Central memory CD8-positive, alpha-beta T cell (primary cell): ENCODE measurements at regions not wholly inside any gene's neighbourhood (a gene's known extent, or its start where the extent isn't known, plus 50 kb on each side); places are given as distances from the start of the nearest gene placed in this dataset.

Source experiments
- ATAC-seq: fragments of 150-1000 bp; cut with Tn5 transposase; replicated peaks from 2 replicates; pipeline ENCODE4 v1.10.0; 2022; ENCODE audit warnings: mild to moderate bottlenecking, moderate FRiP score, moderate number of reproducible peaks; ENCODE audit not compliant: poor library complexity, severe bottlenecking; ENCODE audit errors: extremely low read depth
- DNase-seq, 2 donors: peaks; one replicate each; pipeline ENCODE4 v3.0.0; 2021; ENCODE audit warnings: low spot score in 2 of 2
- H3K27ac Mint-ChIP-seq: one replicate; pipeline ENCODE4 v1.8.0; 2022; ENCODE audit warnings: low read depth, mild to moderate bottlenecking, moderate library complexity, mixed read lengths
- H3K27me3 Mint-ChIP-seq: one replicate; pipeline ENCODE4 v1.8.0; 2022; ENCODE audit warnings: mixed read lengths
- H3K36me3 Mint-ChIP-seq: one replicate; pipeline ENCODE4 v1.8.0; 2022; ENCODE audit warnings: mild to moderate bottlenecking, moderate library complexity, mixed read lengths; ENCODE audit not compliant: insufficient read depth
- H3K4me1 Mint-ChIP-seq: one replicate; pipeline ENCODE4 v1.8.0; 2022; ENCODE audit warnings: mixed read lengths
- H3K4me3 Mint-ChIP-seq: one replicate; pipeline ENCODE4 v1.8.0; 2022; ENCODE audit warnings: mild to moderate bottlenecking, moderate library complexity, mixed read lengths
- H3K9me3 Mint-ChIP-seq: one replicate; pipeline ENCODE4 v1.8.0; 2022; ENCODE audit warnings: mixed read lengths

GRCh38 chr7:27345164-27345887, 102.7 kb downstream of the EVX1 start:
- Mint-ChIP-seq H3K36me3 (no peaks in the 10 kb centered on the region), H3K4me3 (no peak overlapping the region), H3K9me3 (no peaks in the 10 kb centered on the region), H3K27ac (no peak overlapping the region), H3K27me3 (peaks cover 80% of the 10 kb centered on the region), H3K4me1 (no peaks in the 10 kb centered on the region)
- ATAC-seq (no peak), DNase-seq (no peak)

GRCh38 chr7:27345997-27346396, 103.4 kb downstream of the EVX1 start:
- Mint-ChIP-seq H3K27me3 (peaks cover 80% of the 10 kb centered on the region), H3K4me3 (no peak overlapping the region), H3K9me3 (no peaks in the 10 kb centered on the region), H3K4me1 (no peaks in the 10 kb centered on the region), H3K36me3 (no peaks in the 10 kb centered on the region), H3K27ac (no peak overlapping the region)
- no peak for DNase-seq
- no peak for ATAC-seq

GRCh38 chr7:27346531-27347275, 104.1 kb downstream of the EVX1 start:
- no peak overlapping the region for H3K27ac Mint-ChIP-seq
- H3K4me1 Mint-ChIP-seq, result no peaks in the 10 kb centered on the region
- H3K9me3 Mint-ChIP-seq, result no peaks in the 10 kb centered on the region
- H3K27me3 Mint-ChIP-seq, result peaks cover 80% of the 10 kb centered on the region
- no peak overlapping the region for H3K4me3 Mint-ChIP-seq
- no peak for ATAC-seq
- no peak for DNase-seq
- H3K36me3 Mint-ChIP-seq, result no peaks in the 10 kb centered on the region

GRCh38 chr7:27347276-27347640, 104.7 kb downstream of the EVX1 start:
- no peak for ATAC-seq
- Mint-ChIP-seq H3K27me3 (peaks cover 80% of the 10 kb centered on the region), H3K4me3 (no peak overlapping the region), H3K36me3 (no peaks in the 10 kb centered on the region), H3K4me1 (no peaks in the 10 kb centered on the region), H3K9me3 (no peaks in the 10 kb centered on the region), H3K27ac (no peak overlapping the region)
- DNase-seq, result no peak

- Mint-ChIP-seq H3K4me1 (no peaks in the 10 kb centered on the region), H3K27me3 (peaks cover 82% of the 10 kb centered on the region), H3K9me3 (no peaks in the 10 kb centered on the region), H3K36me3 (no peaks in the 10 kb centered on the region), H3K27ac (no peak overlapping the region), H3K4me3 (no peak overlapping the region)
- DNase-seq, result no peak
- no peak for ATAC-seq
These were observed 107.0 kb downstream of the EVX1 start for GRCh38 chr7:27349621-27350020.

- DNase-seq, result no peak
- H3K27me3 Mint-ChIP-seq, result peaks cover 80% of the 10 kb centered on the region
- H3K4me1 Mint-ChIP-seq, result no peaks in the 10 kb centered on the region
- H3K4me3 Mint-ChIP-seq, result no peak overlapping the region
- no peak overlapping the region for H3K27ac Mint-ChIP-seq
- H3K9me3 Mint-ChIP-seq, result no peaks in the 10 kb centered on the region
- ATAC-seq, result no peak
- no peaks in the 10 kb centered on the region for H3K36me3 Mint-ChIP-seq
These were observed 108.5 kb downstream of the EVX1 start for GRCh38 chr7:27351137-27351536.

- Mint-ChIP-seq H3K36me3 (no peaks in the 10 kb centered on the region), H3K9me3 (no peaks in the 10 kb centered on the region), H3K27ac (no peak overlapping the region), H3K4me3 (no peak overlapping the region), H3K27me3 (peaks cover 81% of the 10 kb centered on the region), H3K4me1 (no peaks in the 10 kb centered on the region)
- DNase-seq (no peak), ATAC-seq (no peak)
These were observed 109.2 kb downstream of the EVX1 start for GRCh38 chr7:27351786-27352185.

GRCh38 chr7:27359181-27360125, 116.9 kb downstream of the EVX1 start:
- Mint-ChIP-seq H3K36me3 (no peaks in the 10 kb centered on the region), H3K27me3 (peaks cover 42% of the 10 kb centered on the region), H3K9me3 (no peaks in the 10 kb centered on the region), H3K27ac (no peak overlapping the region), H3K4me3 (no peak overlapping the region), H3K4me1 (no peaks in the 10 kb centered on the region)
- ATAC-seq (no peak), DNase-seq (no peak)

GRCh38 chr7:27361522-27361921, 118.9 kb downstream of the EVX1 start:
- Mint-ChIP-seq H3K27ac (no peak overlapping the region), H3K4me1 (no peaks in the 10 kb centered on the region), H3K9me3 (no peaks in the 10 kb centered on the region), H3K4me3 (no peak overlapping the region), H3K27me3 (peaks cover 28% of the 10 kb centered on the region), H3K36me3 (no peaks in the 10 kb centered on the region)
- ATAC-seq, result no peak
- no peak for DNase-seq

- Mint-ChIP-seq H3K27ac (no peak overlapping the region), H3K4me1 (no peaks in the 10 kb centered on the region), H3K36me3 (no peaks in the 10 kb centered on the region), H3K27me3 (peaks cover 27% of the 10 kb centered on the region), H3K4me3 (no peak overlapping the region), H3K9me3 (no peaks in the 10 kb centered on the region)
- ATAC-seq (no peak), DNase-seq (no peak)
These were observed 119.4 kb downstream of the EVX1 start for GRCh38 chr7:27362026-27362425.

- Mint-ChIP-seq H3K36me3 (no peaks in the 10 kb centered on the region), H3K27me3 (peaks cover 4% of the 10 kb centered on the region), H3K4me1 (no peaks in the 10 kb centered on the region), H3K9me3 (no peaks in the 10 kb centered on the region), H3K4me3 (no peak overlapping the region), H3K27ac (no peak overlapping the region)
- ATAC-seq (no peak), DNase-seq (no peak)
These were observed 121.7 kb downstream of the EVX1 start for GRCh38 chr7:27364344-27364758.

- no peaks in the 10 kb centered on the region for H3K27me3 Mint-ChIP-seq
- ATAC-seq, result no peak
- H3K4me1 Mint-ChIP-seq, result no peaks in the 10 kb centered on the region
- no peak overlapping the region for H3K4me3 Mint-ChIP-seq
- H3K36me3 Mint-ChIP-seq, result peaks cover 2% of the 10 kb centered on the region
- no peak for DNase-seq
- no peaks in the 10 kb centered on the region for H3K9me3 Mint-ChIP-seq
- no peak overlapping the region for H3K27ac Mint-ChIP-seq
These were observed 124.8 kb downstream of the EVX1 start for GRCh38 chr7:27367179-27367932.
